ENCODE measurements at regions not wholly inside any gene's neighbourhood (a gene's known extent, or its start where the extent isn't known, plus 50 kb on each side); places are given as distances from the start of the nearest gene placed in this dataset.
"Not testable (repeated sequence)": the region's sequence is repeated elsewhere in the genome, so short reads cannot be mapped to it uniquely, and the experiment has no call there.

DNA sequence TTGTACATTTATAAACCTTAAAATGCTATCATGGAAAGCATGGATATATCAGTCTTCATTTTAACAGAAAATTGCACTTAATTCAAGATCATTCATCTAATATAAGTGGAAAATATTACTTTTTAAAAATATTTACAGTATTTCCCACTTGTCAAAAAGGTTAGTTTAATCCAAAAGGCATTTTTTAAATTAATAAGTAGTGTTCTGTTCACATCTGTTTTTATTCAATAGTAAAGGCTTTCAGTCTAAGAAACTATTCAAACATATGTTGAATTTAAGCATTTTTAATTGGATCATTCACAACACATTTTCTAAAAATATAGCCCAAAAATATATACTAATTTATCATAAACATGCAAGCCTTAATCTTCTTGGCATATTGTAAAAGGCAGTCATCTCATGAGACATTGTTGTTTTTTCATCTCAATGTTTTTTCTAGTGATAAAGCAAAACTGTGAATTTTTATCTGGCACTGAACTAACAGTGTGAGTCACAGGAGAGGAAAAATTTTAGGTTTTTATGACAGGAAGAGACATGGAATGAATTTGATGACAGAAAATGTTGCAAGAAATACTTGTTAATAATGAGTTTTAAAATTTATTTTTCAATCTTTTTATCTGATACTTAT, 1642.5 kb upstream of the TMEFF2 start:
- no peak overlapping the region for H2AK5ac ChIP-seq (ENCODE audit: low read length)
- no peak overlapping the region for H2AFZ ChIP-seq (ENCODE audit: insufficient read depth, low read length, poor library complexity)
- no peak overlapping the region for H3K18ac ChIP-seq (ENCODE audit: low read length)
- H3K79me1 ChIP-seq (ENCODE audit: low read length): no peaks in the 10 kb centered on the region
- no peak overlapping the region for H4K91ac ChIP-seq (ENCODE audit: low read depth, low read length)
- no peak overlapping the region for H2BK120ac ChIP-seq (ENCODE audit: insufficient read depth, low read length, poor library complexity)
- peaks cover 3% of the 10 kb centered on the region for H3K9me3 ChIP-seq (ENCODE audit: insufficient read depth, low read depth, low read length)
- no peak overlapping the region for H4K12ac ChIP-seq (ENCODE audit: low read depth, low read length)
- DNase-seq: no peak
- H3K9ac ChIP-seq (ENCODE audit: low read length): no peak overlapping the region
- H3K27me3 ChIP-seq (ENCODE audit: insufficient read depth, low read length): no peaks in the 10 kb centered on the region
- H3K4me1 ChIP-seq (ENCODE audit: control insufficient read depth in 1 of 2, insufficient read depth in 2 of 2, low read length in 2 of 2): no peaks in the 10 kb centered on the region
- H3K79me2 ChIP-seq (ENCODE audit: control insufficient read depth, insufficient read depth, low read length, poor library complexity): no peaks in the 10 kb centered on the region
- H3K4ac ChIP-seq (ENCODE audit: low read depth, low read length): no peak overlapping the region
- no peak overlapping the region for H3K4me2 ChIP-seq (ENCODE audit: low read length)
- no peak overlapping the region for H2BK12ac ChIP-seq (ENCODE audit: low read length)
- H3K14ac ChIP-seq (ENCODE audit: low read length): no peak overlapping the region
- H3K36me3 ChIP-seq (ENCODE audit: control insufficient read depth in 1 of 2, insufficient read depth in 2 of 2, low read length in 2 of 2): no peaks in the 10 kb centered on the region
- H2BK5ac ChIP-seq (ENCODE audit: low read depth, low read length, poor library complexity): no peak overlapping the region
- H3K4me3 ChIP-seq (ENCODE audit: low read depth, low read length): no peak overlapping the region
- H3K27ac ChIP-seq (ENCODE audit: low read depth, low read length): no peak overlapping the region
- H3K23ac ChIP-seq (ENCODE audit: low read length): no peak overlapping the region
- H4K8ac ChIP-seq (ENCODE audit: low read depth, low read length): no peak overlapping the region

DNA sequence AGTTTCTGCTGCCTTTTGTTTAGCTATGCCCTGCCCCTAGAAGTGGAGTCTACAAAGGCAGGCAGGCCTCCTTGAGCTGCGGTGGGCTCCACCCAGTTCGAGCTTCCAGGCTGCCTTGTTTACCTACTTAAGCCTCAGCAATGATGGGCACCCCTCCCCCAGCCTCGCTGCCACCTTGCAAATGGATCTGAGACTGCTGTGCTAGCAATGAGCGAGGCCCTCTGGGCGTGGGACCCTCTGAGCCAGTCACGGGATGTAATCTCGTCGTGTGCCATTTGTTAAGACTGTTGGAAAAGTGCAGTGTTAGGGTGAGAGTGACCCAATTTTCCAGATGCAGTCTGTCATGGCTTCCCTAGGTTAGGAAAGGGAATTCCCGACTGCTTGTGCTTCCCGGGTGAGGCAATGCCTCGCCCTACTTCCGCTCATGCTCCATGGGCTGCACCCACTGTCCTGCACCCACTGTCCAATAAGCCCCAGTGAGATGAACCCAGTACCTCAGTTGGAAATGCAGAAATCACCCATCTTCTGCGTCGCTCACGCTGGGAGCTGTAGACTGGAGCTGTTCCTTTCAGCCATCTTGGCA, 1641.8 kb upstream of the TMEFF2 start:
- H3K79me1 ChIP-seq (ENCODE audit: low read length); H4K12ac ChIP-seq (ENCODE audit: low read depth, low read length): not testable (repeated sequence)
- WGBS (ENCODE audit: extremely low coverage, insufficient coverage, insufficient read length): no CpG with 5 or more reads among the region's 15 CpGs

DNA sequence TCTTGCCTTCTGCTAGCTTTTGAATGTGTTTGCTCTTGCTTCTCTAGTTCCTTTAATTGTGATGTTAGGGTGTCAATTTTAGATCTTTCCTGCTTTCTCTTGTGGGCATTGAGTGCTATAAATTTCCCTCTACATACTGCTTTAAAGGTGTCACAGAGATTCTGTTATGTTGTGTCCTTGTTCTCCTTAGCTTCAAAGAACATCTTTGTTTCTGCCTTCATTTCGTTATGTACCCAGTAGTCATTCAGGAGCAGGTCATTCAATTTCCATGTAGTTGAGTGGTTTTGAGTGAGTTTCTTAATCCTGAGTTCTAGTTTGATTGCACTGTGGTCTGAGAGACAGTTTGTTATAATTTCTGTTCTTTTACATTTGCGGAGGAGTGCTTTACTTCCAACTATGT, 1639.2 kb upstream of the TMEFF2 start:
- not testable (repeated sequence) for H2BK5ac ChIP-seq (ENCODE audit: low read depth, low read length, poor library complexity); H3K36me3 ChIP-seq (ENCODE audit: control insufficient read depth in 1 of 2, insufficient read depth in 2 of 2, low read length in 2 of 2); H3K4me3 ChIP-seq (ENCODE audit: low read depth, low read length); H2AK5ac ChIP-seq (ENCODE audit: low read length); H3K4ac ChIP-seq (ENCODE audit: low read depth, low read length); H3K18ac ChIP-seq (ENCODE audit: low read length); H2AFZ ChIP-seq (ENCODE audit: insufficient read depth, low read length, poor library complexity); H4K91ac ChIP-seq (ENCODE audit: low read depth, low read length); H4K8ac ChIP-seq (ENCODE audit: low read depth, low read length); H3K79me1 ChIP-seq (ENCODE audit: low read length); H3K23ac ChIP-seq (ENCODE audit: low read length); H2BK12ac ChIP-seq (ENCODE audit: low read length); H3K27ac ChIP-seq (ENCODE audit: low read depth, low read length); H3K27me3 ChIP-seq (ENCODE audit: insufficient read depth, low read length); DNase-seq; H3K14ac ChIP-seq (ENCODE audit: low read length); H4K12ac ChIP-seq (ENCODE audit: low read depth, low read length); H3K4me2 ChIP-seq (ENCODE audit: low read length); H2BK120ac ChIP-seq (ENCODE audit: insufficient read depth, low read length, poor library complexity); H3K9ac ChIP-seq (ENCODE audit: low read length); H3K9me3 ChIP-seq (ENCODE audit: insufficient read depth, low read depth, low read length); H3K79me2 ChIP-seq (ENCODE audit: control insufficient read depth, insufficient read depth, low read length, poor library complexity); H3K4me1 ChIP-seq (ENCODE audit: control insufficient read depth in 1 of 2, insufficient read depth in 2 of 2, low read length in 2 of 2)
- no CpG with 5 or more reads among the region's 2 CpGs for WGBS (ENCODE audit: extremely low coverage, insufficient coverage, insufficient read length)

More for the DNA sequence above, 1641.8 kb upstream of the TMEFF2 start:
- H3K27ac ChIP-seq (ENCODE audit: low read depth, low read length); H2BK5ac ChIP-seq (ENCODE audit: low read depth, low read length, poor library complexity); H3K79me2 ChIP-seq (ENCODE audit: control insufficient read depth, insufficient read depth, low read length, poor library complexity); H2BK120ac ChIP-seq (ENCODE audit: insufficient read depth, low read length, poor library complexity); H3K4me2 ChIP-seq (ENCODE audit: low read length); H3K4me1 ChIP-seq (ENCODE audit: control insufficient read depth in 1 of 2, insufficient read depth in 2 of 2, low read length in 2 of 2); H3K36me3 ChIP-seq (ENCODE audit: control insufficient read depth in 1 of 2, insufficient read depth in 2 of 2, low read length in 2 of 2); H3K18ac ChIP-seq (ENCODE audit: low read length); H3K4ac ChIP-seq (ENCODE audit: low read depth, low read length); H3K9me3 ChIP-seq (ENCODE audit: insufficient read depth, low read depth, low read length); H3K23ac ChIP-seq (ENCODE audit: low read length); H3K4me3 ChIP-seq (ENCODE audit: low read depth, low read length); DNase-seq; H2AK5ac ChIP-seq (ENCODE audit: low read length); H2BK12ac ChIP-seq (ENCODE audit: low read length); H3K14ac ChIP-seq (ENCODE audit: low read length); H3K27me3 ChIP-seq (ENCODE audit: insufficient read depth, low read length); H3K9ac ChIP-seq (ENCODE audit: low read length); H2AFZ ChIP-seq (ENCODE audit: insufficient read depth, low read length, poor library complexity); H4K8ac ChIP-seq (ENCODE audit: low read depth, low read length); H4K91ac ChIP-seq (ENCODE audit: low read depth, low read length): not testable (repeated sequence)

DNA sequence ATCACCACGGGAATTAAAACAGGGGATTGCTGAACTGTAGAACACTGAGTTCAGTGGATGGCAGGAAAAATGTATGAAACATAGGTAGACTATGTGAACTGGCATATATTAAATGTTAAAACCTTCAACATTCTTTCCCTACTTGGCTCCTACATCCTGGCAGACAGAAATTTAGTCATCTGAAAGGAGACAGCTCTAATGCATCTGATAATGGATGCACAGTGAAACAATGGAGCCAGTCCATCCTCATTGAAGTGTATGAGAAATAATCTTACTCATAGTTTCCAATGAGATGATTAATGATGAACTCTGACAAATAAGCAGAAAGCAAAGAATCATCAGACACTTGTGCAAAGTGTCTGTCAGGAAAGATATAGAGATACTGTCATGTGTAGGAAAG, 1629.7 kb upstream of the TMEFF2 start:
- H3K23ac ChIP-seq (ENCODE audit: low read length): no peak overlapping the region
- H3K14ac ChIP-seq (ENCODE audit: low read length): no peak overlapping the region
- no peak overlapping the region for H3K4me3 ChIP-seq (ENCODE audit: low read depth, low read length)
- no peaks in the 10 kb centered on the region for H3K4me1 ChIP-seq (ENCODE audit: control insufficient read depth in 1 of 2, insufficient read depth in 2 of 2, low read length in 2 of 2)
- no peak overlapping the region for H4K12ac ChIP-seq (ENCODE audit: low read depth, low read length)
- no peak overlapping the region for H2AK5ac ChIP-seq (ENCODE audit: low read length)
- no peak overlapping the region for H2BK12ac ChIP-seq (ENCODE audit: low read length)
- H2BK120ac ChIP-seq (ENCODE audit: insufficient read depth, low read length, poor library complexity): no peak overlapping the region
- no peak overlapping the region for H3K9ac ChIP-seq (ENCODE audit: low read length)
- H3K18ac ChIP-seq (ENCODE audit: low read length): no peak overlapping the region
- no peak overlapping the region for H3K4me2 ChIP-seq (ENCODE audit: low read length)
- no peak overlapping the region for H3K4ac ChIP-seq (ENCODE audit: low read depth, low read length)
- no peak overlapping the region for H4K8ac ChIP-seq (ENCODE audit: low read depth, low read length)
- DNase-seq: no peak
- H2BK5ac ChIP-seq (ENCODE audit: low read depth, low read length, poor library complexity): no peak overlapping the region
- no peak overlapping the region for H4K91ac ChIP-seq (ENCODE audit: low read depth, low read length)
- H3K27me3 ChIP-seq (ENCODE audit: insufficient read depth, low read length): no peaks in the 10 kb centered on the region
- H3K27ac ChIP-seq (ENCODE audit: low read depth, low read length): no peak overlapping the region
- H3K79me2 ChIP-seq (ENCODE audit: control insufficient read depth, insufficient read depth, low read length, poor library complexity): no peaks in the 10 kb centered on the region
- H2AFZ ChIP-seq (ENCODE audit: insufficient read depth, low read length, poor library complexity): no peak overlapping the region
- no CpG with 5 or more reads among the region's 1 CpG for WGBS (ENCODE audit: extremely low coverage, insufficient coverage, insufficient read length)
- H3K79me1 ChIP-seq (ENCODE audit: low read length): no peaks in the 10 kb centered on the region
- H3K9me3 ChIP-seq (ENCODE audit: insufficient read depth, low read depth, low read length): peaks cover 2% of the 10 kb centered on the region
- H3K36me3 ChIP-seq (ENCODE audit: control insufficient read depth in 1 of 2, insufficient read depth in 2 of 2, low read length in 2 of 2): no peaks in the 10 kb centered on the region

All from trophoblast cell (in vitro differentiated cells and primary cell).